ENCODE measurements at regions not wholly inside any gene's neighbourhood (a gene's known extent, or its start where the extent isn't known, plus 50 kb on each side); places are given as distances from the start of the nearest gene placed in this dataset.

- no peak overlapping the region for H3K4me3 Mint-ChIP-seq (ENCODE audit: unreplicated experiment)
- Histone ChIP-seq H3K4me3 (ENCODE audit: insufficient read depth, low read depth, low read length) (no peak overlapping the region), H3K4me2 (ENCODE audit: low read length) (peak overlapping the region; percentile 58), H2AFZ (ENCODE audit: low read depth, low read length) (no peak overlapping the region), H3K9ac (ENCODE audit: low read length) (no peak overlapping the region), H3K79me2 (ENCODE audit: insufficient read depth, low read length) (no peaks in the 10 kb centered on the region), H3K27ac (ENCODE audit: low read depth, low read length) (no peak overlapping the region), H3K4me1 (ENCODE audit: insufficient read depth, low read length) (peaks cover 6% of the 10 kb centered on the region), H3K9me3 (ENCODE audit: insufficient read depth, low read depth, low read length) (no peaks in the 10 kb centered on the region), H3K27me3 (ENCODE audit: insufficient read depth, low read length) (no peaks in the 10 kb centered on the region), H4K20me1 (ENCODE audit: insufficient read depth, low read length) (no peaks in the 10 kb centered on the region), H3K36me3 (ENCODE audit: insufficient read depth, low read length) (no peaks in the 10 kb centered on the region)
- H3K27ac Mint-ChIP-seq (ENCODE audit: unreplicated experiment) = no peak overlapping the region
- H3K27me3 Mint-ChIP-seq (ENCODE audit: low read depth, unreplicated experiment) = no peaks in the 10 kb centered on the region
- no peaks in the 10 kb centered on the region for H3K36me3 Mint-ChIP-seq (ENCODE audit: low read depth, unreplicated experiment)
- TF ChIP-seq EZH2 (IDR thresholded peaks at IDR 0.05; ENCODE audit: insufficient read depth, low read length) (no peak), CTCF (IDR thresholded peaks at IDR 0.05; ENCODE audit: insufficient read depth, low read depth, low read length) (no peak)
- no peak for DNase-seq (ENCODE audit: low read depth)
- H3K9me3 Mint-ChIP-seq (ENCODE audit: unreplicated experiment) = no peaks in the 10 kb centered on the region
- peaks cover 25% of the 10 kb centered on the region for H3K4me1 Mint-ChIP-seq (ENCODE audit: low read depth, unreplicated experiment)
- no peak for FAIRE-seq
Measured at GRCh38 chr4:181753207-181753606, 490.0 kb upstream of the TENM3 start.

DNA sequence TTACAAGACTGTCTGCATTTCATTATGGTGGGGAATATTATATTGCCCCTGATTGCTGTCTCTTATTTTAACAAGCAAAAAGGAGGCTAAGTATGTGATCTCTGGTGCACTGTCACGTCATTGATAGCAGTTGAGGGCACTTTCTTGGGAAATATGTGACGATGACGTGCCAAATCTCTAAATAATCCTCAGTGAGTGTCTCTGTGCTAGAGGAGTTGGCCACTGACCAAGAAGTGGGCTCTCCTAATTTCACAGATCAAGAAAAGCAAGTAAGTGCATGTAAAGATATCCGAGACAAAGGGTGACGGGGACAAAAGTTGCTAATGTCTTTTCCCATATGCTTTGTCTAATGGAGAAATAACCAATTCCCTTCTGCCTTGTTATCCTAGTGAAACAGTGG is 487.4 kb upstream of the TENM3 start:
- Mint-ChIP-seq H3K27me3 (ENCODE audit: low read depth, unreplicated experiment) (no peaks in the 10 kb centered on the region), H3K4me1 (ENCODE audit: low read depth, unreplicated experiment) (peaks cover 29% of the 10 kb centered on the region)
- H2AFZ ChIP-seq (ENCODE audit: low read depth, low read length) = no peak overlapping the region

More for the DNA sequence above, 487.4 kb upstream of the TENM3 start:
- Histone ChIP-seq H3K27ac (ENCODE audit: low read depth, low read length) (no peak overlapping the region), H4K20me1 (ENCODE audit: insufficient read depth, low read length) (no peaks in the 10 kb centered on the region), H3K9me3 (ENCODE audit: insufficient read depth, low read depth, low read length) (no peaks in the 10 kb centered on the region), H3K4me2 (ENCODE audit: low read length) (no peak overlapping the region), H3K4me1 (ENCODE audit: insufficient read depth, low read length) (peaks cover 6% of the 10 kb centered on the region), H3K4me3 (ENCODE audit: insufficient read depth, low read depth, low read length) (no peak overlapping the region), H3K36me3 (ENCODE audit: insufficient read depth, low read length) (no peaks in the 10 kb centered on the region), H3K9ac (ENCODE audit: low read length) (no peak overlapping the region), H3K79me2 (ENCODE audit: insufficient read depth, low read length) (no peaks in the 10 kb centered on the region), H3K27me3 (ENCODE audit: insufficient read depth, low read length) (no peaks in the 10 kb centered on the region)
- TF ChIP-seq EZH2 (IDR thresholded peaks at IDR 0.05; ENCODE audit: insufficient read depth, low read length) (no peak), CTCF (IDR thresholded peaks at IDR 0.05; ENCODE audit: insufficient read depth, low read depth, low read length) (no peak)
- no peaks in the 10 kb centered on the region for H3K9me3 Mint-ChIP-seq (ENCODE audit: unreplicated experiment)
- FAIRE-seq (no peak), DNase-seq (ENCODE audit: low read depth) (no peak)
- H3K36me3 Mint-ChIP-seq (ENCODE audit: low read depth, unreplicated experiment) = no peaks in the 10 kb centered on the region
- no peak overlapping the region for H3K27ac Mint-ChIP-seq (ENCODE audit: unreplicated experiment)
- H3K4me3 Mint-ChIP-seq (ENCODE audit: unreplicated experiment) = no peak overlapping the region
